OCI-LY1 (cell line): ENCODE measurements at regions not wholly inside any gene's neighbourhood (a gene's known extent, or its start where the extent isn't known, plus 50 kb on each side); places are given as distances from the start of the nearest gene placed in this dataset.

Experiments used
- CTCF ChIP-seq: fragments of 200-600 bp; sonication (generic), shearing (Covaris generic); IDR thresholded peaks from 2 replicates; pipeline ENCODE4 v1.5.1; 2017; ENCODE audit warnings: mild to moderate bottlenecking, antibody characterized with exemption, low read length, moderate library complexity, mixed read lengths
- EZH2 ChIP-seq: fragments of 200-600 bp; sonication (generic), shearing (Covaris generic); IDR thresholded peaks from 2 replicates; pipeline ENCODE4 v1.8.0; 2017; ENCODE audit warnings: borderline replicate concordance, mixed run types, mild to moderate bottlenecking, antibody characterized with exemption, low read length, moderate library complexity, mixed read lengths

GRCh38 chr7:156487811-156488533, 152.6 kb upstream of the RNF32 start:
- TF ChIP-seq CTCF: no peak
- no peak for TF ChIP-seq EZH2
